OCI-LY7 (cell line): ENCODE measurements at regions not wholly inside any gene's neighbourhood (a gene's known extent, or its start where the extent isn't known, plus 50 kb on each side); places are given as distances from the start of the nearest gene placed in this dataset.

Experiments used
- BruUV-seq: library from RNA; stranded (reverse); fragments of 400-500 nt; replicated peaks from 2 replicates; lab custom pipeline; 2021; lab: Mats Ljungman, UMichigan
- CTCF ChIA-PET: fragments of 300-600 bp; sonication (Branson Sonifier 250); formaldehyde crosslinking; loops from one replicate; lab custom pipeline; 2022; ENCODE audit warnings: antibody characterized with exemption; ENCODE audit not compliant: unreplicated experiment; lab: Charles Lee
- POLR2A ChIA-PET: fragments of 300-600 bp; sonication (Branson Sonifier 250); formaldehyde crosslinking; loops from one replicate; lab custom pipeline; 2022; ENCODE audit warnings: antibody characterized with exemption; lab: Charles Lee
- DNase-seq: peaks from one replicate; pipeline ENCODE4 v3.0.0-alpha.2; 2015; ENCODE audit warnings: low spot score
- H2AFZ ChIP-seq: fragments of 200-600 bp; sonication (generic), shearing (Covaris generic); 2 replicates; pipeline ENCODE4 v1.6.1; 2014; ENCODE audit warnings: mild to moderate bottlenecking, antibody characterized with exemption, low read length, moderate library complexity
- H3K27ac ChIP-seq: fragments of 200-600 bp; sonication (generic); 2 replicates; pipeline ENCODE4 v1.5.1; 2014; ENCODE audit warnings: mixed run types, low read depth, mild to moderate bottlenecking, moderate library complexity, low read length, inconsistent platforms; ENCODE audit not compliant: poor library complexity, severe bottlenecking
- H3K36me3 ChIP-seq: fragments of 200-600 bp; sonication (generic); 2 replicates; pipeline ENCODE4 v1.6.1; 2014; ENCODE audit warnings: mild to moderate bottlenecking, antibody characterized with exemption, low read length, moderate library complexity, mixed read lengths; ENCODE audit not compliant: insufficient read depth
- H3K4me1 ChIP-seq: fragments of 200-600 bp; sonication (generic); 2 replicates; pipeline ENCODE4 v1.5.1; 2014; ENCODE audit warnings: mild to moderate bottlenecking, low read length; ENCODE audit not compliant: insufficient read depth, poor library complexity, severe bottlenecking
- H3K4me2 ChIP-seq: fragments of 200-600 bp; sonication (generic); 2 replicates; pipeline ENCODE4 v1.6.1; 2014; ENCODE audit warnings: mild to moderate bottlenecking, low read length
- H3K4me3 ChIP-seq: fragments of 200-600 bp; sonication (generic); 2 replicates; pipeline ENCODE4 v1.5.1; 2014; ENCODE audit warnings: mild to moderate bottlenecking, low read depth, low read length; ENCODE audit not compliant: poor library complexity, severe bottlenecking
- H3K79me2 ChIP-seq: fragments of 200-600 bp; sonication (generic); 2 replicates; pipeline ENCODE4 v1.6.1; 2016; ENCODE audit warnings: low read depth, mild to moderate bottlenecking, low read length, moderate library complexity, mixed read lengths; ENCODE audit not compliant: insufficient read depth
- H3K9me2 ChIP-seq: fragments of 200-600 bp; sonication (generic); 2 replicates; pipeline ENCODE4 v1.6.1; 2016; ENCODE audit warnings: mild to moderate bottlenecking, low read length, mixed read lengths; ENCODE audit not compliant: insufficient read depth
- H3K9me3 ChIP-seq: fragments of 200-600 bp; sonication (generic); 2 replicates; pipeline ENCODE4 v1.6.1; 2014; ENCODE audit warnings: mild to moderate bottlenecking, mixed run types, low read length, mixed read lengths
- H4K20me1 ChIP-seq: fragments of 200-600 bp; sonication (generic); 2 replicates; pipeline ENCODE4 v1.6.1; 2014; ENCODE audit warnings: mild to moderate bottlenecking, antibody characterized with exemption, low read length, moderate library complexity, mixed read lengths; ENCODE audit not compliant: insufficient read depth
- CTCF ChIP-seq: fragments of 200-600 bp; sonication (generic); conservative IDR thresholded peaks from 2 replicates; pipeline ENCODE4 v1.5.1; 2014; ENCODE audit warnings: mild to moderate bottlenecking, antibody characterized with exemption, low read length, moderate library complexity, mixed read lengths
- EZH2phosphoT487 ChIP-seq: fragments of 200-600 bp; sonication (generic); IDR thresholded peaks from 2 replicates; pipeline ENCODE4 v1.6.1; 2018; ENCODE audit warnings: low read depth, borderline replicate concordance, mild to moderate bottlenecking, mixed run types, antibody characterized with exemption, low read length, moderate library complexity, mixed read lengths
- intact Hi-C: fragments of 100-400 bp; cut with micrococcal nuclease; formaldehyde crosslinking; loops from one replicate; pipeline ENCODE4 v1.10.0; 2022; ENCODE audit not compliant: unreplicated experiment

DNA sequence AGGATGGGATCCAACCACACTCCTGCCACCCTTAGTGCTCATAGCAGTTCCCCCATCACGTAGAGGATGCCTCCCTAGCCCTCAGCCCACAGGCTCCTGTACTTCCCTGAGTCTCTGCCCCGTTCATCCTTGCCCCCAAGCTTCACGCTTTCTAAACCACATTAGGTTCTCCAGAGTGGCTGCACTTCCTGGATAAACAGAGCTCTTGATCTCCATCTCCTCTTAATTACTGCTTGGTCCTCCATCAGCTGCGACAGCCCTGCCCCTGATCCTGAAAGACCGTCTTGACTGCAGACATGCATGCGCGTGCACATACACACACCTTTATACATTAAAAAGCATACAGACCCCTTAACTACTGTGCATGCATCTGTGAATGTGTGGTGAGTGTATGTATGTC, 530.0 kb downstream of the BCL11B start:
- intact Hi-C loops = no loop called here
- peaks cover 10% of the 10 kb centered on the region for H3K4me1 ChIP-seq
- no peak overlapping the region for H3K4me3 ChIP-seq
- BruUV-seq = no TSS peak
- no peak for TF ChIP-seq CTCF
- TF ChIP-seq EZH2phosphoT487 = no peak
- H3K27ac ChIP-seq = no peak overlapping the region
- H4K20me1 ChIP-seq = no peaks in the 10 kb centered on the region
- H3K36me3 ChIP-seq = no peaks in the 10 kb centered on the region
- no peaks in the 10 kb centered on the region for H3K9me3 ChIP-seq
- POLR2A ChIA-PET = interaction anchor here (1.3 kb wide), 1 partner anchor 13 kb away, joined by 3 read pairs; no protein-coding TSS in a partner anchor
- no peaks in the 10 kb centered on the region for H3K9me2 ChIP-seq
- no peak overlapping the region for H3K4me2 ChIP-seq
- no peaks in the 10 kb centered on the region for H3K79me2 ChIP-seq
- H2AFZ ChIP-seq = no peak overlapping the region
- CTCF ChIA-PET = interaction anchor here (0.5 kb wide), 1 partner anchor 688 kb away, joined by 3 read pairs; no protein-coding TSS in a partner anchor
- no peak for DNase-seq

DNA sequence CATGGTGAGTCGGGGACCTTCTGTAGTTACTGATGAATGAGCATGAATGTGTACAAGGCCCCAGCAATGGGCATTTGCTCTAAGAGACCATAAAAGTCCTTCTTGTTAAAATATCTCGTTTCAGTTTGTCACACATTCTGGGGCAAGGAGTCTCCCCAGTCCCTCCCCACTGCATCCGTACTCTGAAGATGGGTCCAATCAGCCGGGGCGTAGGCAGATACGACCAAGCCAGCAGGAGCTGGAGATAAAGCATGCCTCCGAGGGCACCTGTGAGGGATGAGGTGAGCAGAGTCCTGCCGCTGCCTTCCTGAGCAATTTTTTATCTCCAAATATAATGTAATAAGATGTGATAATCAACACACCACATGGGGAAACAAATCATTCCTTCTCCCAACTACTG, 528.5 kb downstream of the BCL11B start:
- Histone ChIP-seq H2AFZ (no peak overlapping the region), H3K79me2 (no peaks in the 10 kb centered on the region), H3K27ac (no peak overlapping the region), H3K4me2 (no peak overlapping the region), H3K4me1 (peaks cover 10% of the 10 kb centered on the region), H3K9me3 (no peaks in the 10 kb centered on the region), H3K9me2 (no peaks in the 10 kb centered on the region), H3K36me3 (no peaks in the 10 kb centered on the region), H3K4me3 (no peak overlapping the region), H4K20me1 (no peaks in the 10 kb centered on the region)
- POLR2A ChIA-PET = no interaction called here
- intact Hi-C loops = no loop called here
- DNase-seq = no peak
- TF ChIP-seq EZH2phosphoT487 = no peak
- TF ChIP-seq CTCF = no peak
- CTCF ChIA-PET = no interaction called here
- BruUV-seq = no TSS peak

GRCh38 chr14:98748966-98749365, 523.0 kb downstream of the BCL11B start:
- no peaks in the 10 kb centered on the region for H3K4me1 ChIP-seq
- no peaks in the 10 kb centered on the region for H4K20me1 ChIP-seq
- intact Hi-C loops = no loop called here
- no peak overlapping the region for H3K4me3 ChIP-seq
- no peaks in the 10 kb centered on the region for H3K9me3 ChIP-seq
- ChIA-PET POLR2A (interaction anchor here (0.6 kb wide), 1 partner anchor 81 kb away, joined by 3 read pairs; no protein-coding TSS in a partner anchor), CTCF (no interaction called here)
- H3K4me2 ChIP-seq = no peak overlapping the region
- no peak overlapping the region for H2AFZ ChIP-seq
- DNase-seq = no peak
- TF ChIP-seq CTCF (no peak), EZH2phosphoT487 (no peak)
- no peaks in the 10 kb centered on the region for H3K79me2 ChIP-seq
- no TSS peak for BruUV-seq
- no peaks in the 10 kb centered on the region for H3K36me3 ChIP-seq
- H3K9me2 ChIP-seq = no peaks in the 10 kb centered on the region
- no peak overlapping the region for H3K27ac ChIP-seq
